SK-N-SH (cell line): ENCODE measurements at regions not wholly inside any gene's neighbourhood (a gene's known extent, or its start where the extent isn't known, plus 50 kb on each side); places are given as distances from the start of the nearest gene placed in this dataset.

Source experiments
- CTCF ChIA-PET: fragments of 300-600, 350-600 bp; formaldehyde crosslinking; extraction: SDS; loops from one replicate; lab custom pipeline; 2021; lab: Yijun Ruan, JAX
- POLR2A ChIA-PET: fragments of 350-600 bp; sonication (Branson Sonifier 250); formaldehyde crosslinking; extraction: SDS; loops from one replicate; lab custom pipeline; 2020; ENCODE audit warnings: antibody characterized with exemption, inconsistent platforms; lab: Yijun Ruan, JAX
- DNase-seq: peaks from one replicate; pipeline ENCODE4 v3.0.0; 2012
- H2AFZ ChIP-seq: fragments of 200-600 bp; sonication (generic); 2 replicates; pipeline ENCODE4 v1.8.1; 2016; ENCODE audit warnings: antibody characterized with exemption, mild to moderate bottlenecking, low read depth
- H3F3A ChIP-seq: fragments of 200-600 bp; sonication (generic); replicated peaks from 2 replicates; pipeline ENCODE3; 2016; ENCODE audit warnings: antibody characterized with exemption, mild to moderate bottlenecking; ENCODE audit not compliant: insufficient read depth
- H3K27ac ChIP-seq, 2 experiments: fragments of 200-500 bp in 1 of 2; fragments of 200-600 bp in 1 of 2; sonication (Bioruptor generic) in 1 of 2; sonication (generic), shearing (Covaris generic) in 1 of 2; 2 replicates each; pipeline versions ENCODE4 v1.5.1 to v1.6.1; 2014 to 2016; ENCODE audit warnings: low read depth in 2 of 2, inconsistent platforms in 1 of 2, low read length in 1 of 2, mild to moderate bottlenecking in 1 of 2, mixed read lengths in 1 of 2
- H3K27me3 ChIP-seq: fragments of 200-600 bp; sonication (generic), shearing (Covaris generic); 2 replicates; pipeline ENCODE4 v1.6.1; 2016; ENCODE audit warnings: mixed run types; ENCODE audit not compliant: insufficient read depth
- H3K36me3 ChIP-seq, 2 experiments: fragments of 200-500 bp in 1 of 2; fragments of 200-600 bp in 1 of 2; sonication (Bioruptor generic) in 1 of 2; sonication (generic) in 1 of 2; replicated peaks in 1 of 2; 2 replicates each; pipeline versions ENCODE3 to v1.5.1; 2014 to 2016; ENCODE audit warnings: low read length in 1 of 2, mild to moderate bottlenecking in 1 of 2; ENCODE audit not compliant: insufficient read depth in 2 of 2, control insufficient read depth in 1 of 2
- H3K4me1 ChIP-seq, 2 experiments: fragments of 200-500 bp in 1 of 2; fragments of 200-600 bp in 1 of 2; sonication (Bioruptor generic) in 1 of 2; sonication (generic), shearing (Covaris generic) in 1 of 2; 2 replicates each; pipeline versions ENCODE4 v1.5.1 to v1.6.1; 2014 to 2016; ENCODE audit warnings: low read depth in 1 of 2, low read length in 1 of 2, mixed run types in 1 of 2; ENCODE audit not compliant: insufficient read depth in 2 of 2, control insufficient read depth in 1 of 2
- H3K4me2 ChIP-seq: fragments of 200-600 bp; sonication (generic), shearing (Covaris generic); 2 replicates; pipeline ENCODE4 v1.6.1; 2017; ENCODE audit warnings: mixed run types
- H3K4me3 ChIP-seq, 2 experiments: fragments of 200-500 bp in 1 of 2; fragments of 200-600 bp in 1 of 2; sonication (Bioruptor generic) in 1 of 2; sonication (generic), shearing (Covaris generic) in 1 of 2; 2 replicates each; pipeline versions ENCODE4 v1.5.1 to v1.8.1; 2014 to 2016; ENCODE audit warnings: low read depth in 2 of 2, inconsistent platforms in 1 of 2, low read length in 1 of 2, mild to moderate bottlenecking in 1 of 2, mixed read lengths in 1 of 2, moderate library complexity in 1 of 2
- H3K79me2 ChIP-seq: fragments of 200-600 bp; sonication (generic); 2 replicates; pipeline ENCODE4 v1.8.1; 2017; ENCODE audit warnings: mild to moderate bottlenecking; ENCODE audit not compliant: insufficient read depth
- H3K9ac ChIP-seq: fragments of 200-600 bp; sonication (generic); 2 replicates; pipeline ENCODE4 v1.6.1; 2017; ENCODE audit warnings: mixed run types
- H3K9me2 ChIP-seq: fragments of 200-600 bp; sonication (generic); 2 replicates; pipeline ENCODE4 v1.6.1; 2017; ENCODE audit warnings: mixed run types
- H3K9me3 ChIP-seq: fragments of 200-600 bp; sonication (generic); 2 replicates; pipeline ENCODE4 v1.6.1; 2017; ENCODE audit warnings: mixed run types, mild to moderate bottlenecking, moderate library complexity
- H4K20me1 ChIP-seq: fragments of 200-600 bp; sonication (generic); 2 replicates; pipeline ENCODE4 v1.6.1; 2017; ENCODE audit warnings: mild to moderate bottlenecking, mixed run types; ENCODE audit not compliant: insufficient read depth
- FOSL2 ChIP-seq: IDR thresholded peaks from 2 replicates; pipeline ENCODE4 v1.4.0; 2012; ENCODE audit warnings: low read depth, mild to moderate bottlenecking, moderate library complexity, borderline replicate concordance
- IRF3 ChIP-seq: fragments of 150-350 bp; IDR thresholded peaks from 2 replicates; pipeline ENCODE4 v1.6.1; 2016; ENCODE audit warnings: mild to moderate bottlenecking, low read depth, low read length
- RXRA ChIP-seq: IDR thresholded peaks from 2 replicates; pipeline ENCODE4 v1.4.0; 2012; ENCODE audit warnings: low read depth, mild to moderate bottlenecking, borderline replicate concordance
- USF2 ChIP-seq: fragments of 150-350 bp; IDR thresholded peaks from 2 replicates; pipeline ENCODE4 v1.6.1; 2017; ENCODE audit warnings: antibody characterized with exemption, low read length, low read depth, borderline replicate concordance
- WGBS: methylation state at CpG from one replicate; pipeline ENCODE4 v1.1.6; 2017; ENCODE audit warnings: low lambda C conversion rate; 5-methylcytosine and 5-hydroxymethylcytosine counted together
- TF ChIP-seq, protein P1 (sequence below): fragments of 200-600 bp; sonication (generic); IDR thresholded peaks from 2 replicates; pipeline ENCODE4 v1.6.1; 2017; ENCODE audit warnings: antibody characterized with exemption, mild to moderate bottlenecking, moderate library complexity

GRCh38 chr11:112663947-112664634, 297.1 kb upstream of the NCAM1 start:
- no peak for DNase-seq
- ChIA-PET CTCF (no interaction called here), POLR2A (no interaction called here)
- H3K79me2 ChIP-seq: no peaks in the 10 kb centered on the region
- H3K4me3 ChIP-seq: no peak overlapping the region
- H3K4me2 ChIP-seq: no peak overlapping the region
- H3F3A ChIP-seq: no peaks in the 10 kb centered on the region
- no peak overlapping the region for H2AFZ ChIP-seq
- H3K9me2 ChIP-seq: no peaks in the 10 kb centered on the region
- H3K9me3 ChIP-seq: no peaks in the 10 kb centered on the region
- TF ChIP-seq IRF3 (no peak), RXRA (no peak)
- H3K36me3 ChIP-seq: no peaks in the 10 kb centered on the region
- 70% methylated on average over 2 of the region's 4 CpGs for WGBS
- no peak overlapping the region for H3K27ac ChIP-seq
- no peaks in the 10 kb centered on the region for H4K20me1 ChIP-seq
- peaks cover 0 to 4% of the 10 kb centered on the region in 2 experiments; a peak in 1 of 4 replicates for H3K4me1 ChIP-seq
- no peaks in the 10 kb centered on the region for H3K27me3 ChIP-seq
- H3K9ac ChIP-seq: no peak overlapping the region

- H3F3A ChIP-seq: no peaks in the 10 kb centered on the region
- WGBS: 89% methylated on average over 2 of the region's 2 CpGs
- POLR2A ChIA-PET: no interaction called here
- no peak overlapping the region for H2AFZ ChIP-seq
- TF ChIP-seq USF2: no peak
- TF ChIP-seq FOSL2: no peak
- TF ChIP-seq RXRA: no peak
- TF ChIP-seq, protein P1, sequence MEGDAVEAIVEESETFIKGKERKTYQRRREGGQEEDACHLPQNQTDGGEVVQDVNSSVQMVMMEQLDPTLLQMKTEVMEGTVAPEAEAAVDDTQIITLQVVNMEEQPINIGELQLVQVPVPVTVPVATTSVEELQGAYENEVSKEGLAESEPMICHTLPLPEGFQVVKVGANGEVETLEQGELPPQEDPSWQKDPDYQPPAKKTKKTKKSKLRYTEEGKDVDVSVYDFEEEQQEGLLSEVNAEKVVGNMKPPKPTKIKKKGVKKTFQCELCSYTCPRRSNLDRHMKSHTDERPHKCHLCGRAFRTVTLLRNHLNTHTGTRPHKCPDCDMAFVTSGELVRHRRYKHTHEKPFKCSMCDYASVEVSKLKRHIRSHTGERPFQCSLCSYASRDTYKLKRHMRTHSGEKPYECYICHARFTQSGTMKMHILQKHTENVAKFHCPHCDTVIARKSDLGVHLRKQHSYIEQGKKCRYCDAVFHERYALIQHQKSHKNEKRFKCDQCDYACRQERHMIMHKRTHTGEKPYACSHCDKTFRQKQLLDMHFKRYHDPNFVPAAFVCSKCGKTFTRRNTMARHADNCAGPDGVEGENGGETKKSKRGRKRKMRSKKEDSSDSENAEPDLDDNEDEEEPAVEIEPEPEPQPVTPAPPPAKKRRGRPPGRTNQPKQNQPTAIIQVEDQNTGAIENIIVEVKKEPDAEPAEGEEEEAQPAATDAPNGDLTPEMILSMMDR: no peak
- no peaks in the 10 kb centered on the region for H3K27me3 ChIP-seq
- H3K9ac ChIP-seq: no peak overlapping the region
- DNase-seq: no peak
- no peaks in the 10 kb centered on the region for H3K9me3 ChIP-seq
- H3K27ac ChIP-seq: no peak overlapping the region
- H4K20me1 ChIP-seq: no peaks in the 10 kb centered on the region
- no peak overlapping the region for H3K4me2 ChIP-seq
- H3K79me2 ChIP-seq: no peaks in the 10 kb centered on the region
- H3K4me1 ChIP-seq: peaks cover 0 to 4% of the 10 kb centered on the region in 2 experiments; a peak in 1 of 4 replicates
- no peaks in the 10 kb centered on the region for H3K36me3 ChIP-seq
- CTCF ChIA-PET: no interaction called here
- no peak overlapping the region for H3K4me3 ChIP-seq
- no peaks in the 10 kb centered on the region for H3K9me2 ChIP-seq
Measured at GRCh38 chr11:112665291-112665690, 295.9 kb upstream of the NCAM1 start.
